ENCODE measurements at regions not wholly inside any gene's neighbourhood (a gene's known extent, or its start where the extent isn't known, plus 50 kb on each side); places are given as distances from the start of the nearest gene placed in this dataset.

DNA sequence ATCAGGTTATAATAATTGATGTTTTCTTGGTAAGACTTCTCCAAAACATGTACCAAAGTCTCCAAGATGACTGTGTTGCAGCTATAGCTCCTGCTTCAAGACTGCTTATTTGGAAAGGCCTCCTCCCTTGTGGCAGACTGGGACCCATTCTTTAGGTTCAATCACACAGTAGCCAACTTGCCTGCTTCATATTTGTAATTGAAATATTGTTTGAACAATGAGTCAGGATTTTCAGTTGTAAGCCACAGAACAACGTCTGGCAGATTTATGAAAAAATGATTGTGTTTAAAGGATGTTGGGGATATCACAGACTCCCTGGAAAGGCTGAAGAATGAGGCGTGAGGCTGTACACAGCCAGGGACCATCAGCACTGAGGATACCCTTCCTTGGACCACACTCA is 458.9 kb downstream of the MED10 start:
- TF ChIP-seq, protein P1, sequence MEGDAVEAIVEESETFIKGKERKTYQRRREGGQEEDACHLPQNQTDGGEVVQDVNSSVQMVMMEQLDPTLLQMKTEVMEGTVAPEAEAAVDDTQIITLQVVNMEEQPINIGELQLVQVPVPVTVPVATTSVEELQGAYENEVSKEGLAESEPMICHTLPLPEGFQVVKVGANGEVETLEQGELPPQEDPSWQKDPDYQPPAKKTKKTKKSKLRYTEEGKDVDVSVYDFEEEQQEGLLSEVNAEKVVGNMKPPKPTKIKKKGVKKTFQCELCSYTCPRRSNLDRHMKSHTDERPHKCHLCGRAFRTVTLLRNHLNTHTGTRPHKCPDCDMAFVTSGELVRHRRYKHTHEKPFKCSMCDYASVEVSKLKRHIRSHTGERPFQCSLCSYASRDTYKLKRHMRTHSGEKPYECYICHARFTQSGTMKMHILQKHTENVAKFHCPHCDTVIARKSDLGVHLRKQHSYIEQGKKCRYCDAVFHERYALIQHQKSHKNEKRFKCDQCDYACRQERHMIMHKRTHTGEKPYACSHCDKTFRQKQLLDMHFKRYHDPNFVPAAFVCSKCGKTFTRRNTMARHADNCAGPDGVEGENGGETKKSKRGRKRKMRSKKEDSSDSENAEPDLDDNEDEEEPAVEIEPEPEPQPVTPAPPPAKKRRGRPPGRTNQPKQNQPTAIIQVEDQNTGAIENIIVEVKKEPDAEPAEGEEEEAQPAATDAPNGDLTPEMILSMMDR (conservative IDR thresholded peaks at IDR 0.05), result no peak
- no peaks in the 10 kb centered on the region for H3K9me3 Mint-ChIP-seq
- H3K27me3 Mint-ChIP-seq (ENCODE audit: low read depth), result peaks cover 3% of the 10 kb centered on the region
- no peaks in the 10 kb centered on the region for H3K4me1 Mint-ChIP-seq
- H3K36me3 Mint-ChIP-seq (ENCODE audit: low read depth), result no peaks in the 10 kb centered on the region
- DNase-seq (ENCODE audit: low read depth, low spot score), result no peak
- H3K4me3 Mint-ChIP-seq, result no peak overlapping the region
- no peak overlapping the region for H3K27ac Mint-ChIP-seq (ENCODE audit: unreplicated experiment)

DNA sequence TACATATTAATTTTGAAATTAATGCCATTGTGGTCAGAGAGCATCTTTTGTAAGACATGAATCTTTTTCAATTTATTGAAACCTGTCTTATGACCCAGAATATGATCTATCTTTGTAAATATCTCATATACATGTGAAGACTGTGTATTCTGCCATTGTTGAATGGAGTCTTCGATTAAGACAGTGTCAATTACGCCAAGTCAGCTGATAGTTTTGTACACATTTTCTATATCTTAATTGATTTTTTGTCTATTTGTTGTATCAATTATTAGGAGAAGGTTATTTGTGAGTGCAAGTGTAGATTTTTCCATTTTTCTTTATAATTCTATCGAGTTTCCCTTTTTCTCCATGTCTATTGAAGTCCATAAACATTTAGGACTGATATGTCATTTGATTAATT is 471.6 kb downstream of the MED10 start:
- H3K4me1 Mint-ChIP-seq, result no peaks in the 10 kb centered on the region
- H3K36me3 Mint-ChIP-seq (ENCODE audit: low read depth), result no peaks in the 10 kb centered on the region
- no peak overlapping the region for H3K4me3 Mint-ChIP-seq

DNA sequence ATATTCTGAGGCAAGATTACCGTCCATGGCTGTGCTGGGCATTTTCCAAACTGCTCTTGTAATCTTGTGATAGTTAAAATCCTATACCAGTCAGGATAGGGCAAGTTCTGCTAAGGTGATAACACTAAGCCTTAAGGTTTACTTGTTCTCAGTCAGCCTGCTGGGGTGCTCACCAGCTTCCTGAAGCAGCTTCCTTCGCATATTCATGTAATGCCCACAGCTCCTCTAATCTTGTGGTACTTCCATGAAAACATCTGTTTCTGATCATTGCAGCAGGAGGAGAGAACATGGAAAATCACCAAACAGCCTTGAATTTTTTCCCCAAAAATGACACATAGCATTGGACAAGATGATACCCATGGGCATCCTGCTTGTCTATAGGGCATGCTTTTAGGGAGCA is 473.2 kb downstream of the MED10 start:
- DNase-seq (ENCODE audit: low read depth, low spot score), result no peak
- H3K27me3 Mint-ChIP-seq (ENCODE audit: low read depth), result no peaks in the 10 kb centered on the region
- TF ChIP-seq, protein P1 (conservative IDR thresholded peaks at IDR 0.05), result no peak
- no peak overlapping the region for H3K4me3 Mint-ChIP-seq
- H3K36me3 Mint-ChIP-seq (ENCODE audit: low read depth), result no peaks in the 10 kb centered on the region
- no peak overlapping the region for H3K27ac Mint-ChIP-seq (ENCODE audit: unreplicated experiment)
- peaks cover 2% of the 10 kb centered on the region for H3K9me3 Mint-ChIP-seq
- no peaks in the 10 kb centered on the region for H3K4me1 Mint-ChIP-seq

More for the DNA sequence above, 471.6 kb downstream of the MED10 start:
- TF ChIP-seq, protein P1 (conservative IDR thresholded peaks at IDR 0.05), result no peak
- Mint-ChIP-seq H3K27ac (ENCODE audit: unreplicated experiment) (no peak overlapping the region), H3K27me3 (ENCODE audit: low read depth) (no peaks in the 10 kb centered on the region), H3K9me3 (peaks cover 2% of the 10 kb centered on the region)
- no peak for DNase-seq (ENCODE audit: low read depth, low spot score)

DNA sequence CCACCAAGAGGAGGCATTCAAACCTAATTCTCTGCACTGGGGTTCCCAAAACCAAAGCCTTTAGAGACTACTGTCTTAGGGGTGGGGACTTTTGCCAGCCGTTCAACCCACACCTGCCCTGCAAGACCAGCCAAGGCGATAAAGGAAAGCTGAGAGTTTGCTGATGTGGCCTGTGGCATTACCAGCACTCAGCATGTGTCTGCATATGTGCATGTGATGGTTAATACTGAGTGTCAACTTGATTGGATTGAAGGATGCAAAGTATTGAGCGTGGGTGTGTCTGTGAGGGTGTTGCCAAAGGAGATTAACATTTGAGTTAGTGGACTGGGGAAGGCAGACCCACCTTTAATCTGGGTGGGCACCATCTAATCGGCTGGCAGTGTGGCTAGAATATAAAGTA is 474.2 kb downstream of the MED10 start:
- Mint-ChIP-seq H3K27me3 (ENCODE audit: low read depth) (no peaks in the 10 kb centered on the region), H3K27ac (ENCODE audit: unreplicated experiment) (no peak overlapping the region), H3K4me3 (no peak overlapping the region)

DNA sequence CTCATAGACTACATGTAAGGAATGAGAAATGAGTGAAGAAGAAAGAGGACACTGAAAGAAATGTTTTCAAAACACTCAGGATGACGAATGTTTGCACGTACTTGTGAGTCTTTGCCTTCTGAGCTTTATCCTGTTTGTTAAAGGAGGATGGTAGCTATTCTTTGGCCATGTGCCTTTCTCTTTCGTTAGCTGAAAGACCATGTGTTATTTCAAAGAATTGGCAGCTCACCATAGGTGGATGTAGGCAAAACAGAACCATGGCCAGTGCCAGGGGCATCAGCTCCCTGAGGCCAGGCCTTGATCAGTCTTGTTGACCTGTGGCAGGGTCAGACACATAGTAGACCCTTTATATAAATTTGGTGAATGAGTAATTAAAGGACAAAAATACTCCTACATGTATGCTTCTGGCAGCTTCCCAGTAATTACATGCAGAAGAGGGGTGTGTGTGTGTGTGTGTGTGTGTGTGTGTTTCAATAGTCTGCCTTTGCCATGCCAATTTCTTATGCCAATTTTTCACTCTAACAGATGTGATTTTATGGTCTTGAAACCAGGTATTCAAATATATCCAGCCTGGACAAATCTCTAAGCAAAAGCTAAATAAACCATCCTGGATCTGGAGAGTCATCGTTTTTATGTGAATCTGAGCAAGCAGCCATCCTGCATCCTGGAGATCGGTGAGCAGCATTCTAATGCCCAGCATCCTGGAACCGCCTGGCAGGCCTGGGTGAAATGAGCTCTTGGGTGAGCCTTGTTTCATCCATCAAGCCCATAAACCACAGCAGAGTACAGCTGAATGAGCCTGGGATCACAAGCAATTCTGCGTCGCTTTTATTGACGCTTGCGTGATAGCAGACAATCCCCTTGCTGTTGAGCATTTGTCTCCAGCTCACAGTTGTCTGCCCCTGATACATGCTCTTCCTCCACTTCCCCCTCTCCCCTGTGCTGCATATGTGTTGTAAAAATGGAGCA is 475.4 kb downstream of the MED10 start:
- Mint-ChIP-seq H3K27ac (ENCODE audit: unreplicated experiment) (no peak overlapping the region), H3K9me3 (peaks cover 2% of the 10 kb centered on the region), H3K4me1 (no peaks in the 10 kb centered on the region), H3K36me3 (ENCODE audit: low read depth) (no peaks in the 10 kb centered on the region), H3K27me3 (ENCODE audit: low read depth) (no peaks in the 10 kb centered on the region), H3K4me3 (no peak overlapping the region)
- TF ChIP-seq, protein P1 (conservative IDR thresholded peaks at IDR 0.05), result no peak
- no peak for DNase-seq (ENCODE audit: low read depth, low spot score)

More for the DNA sequence above, 474.2 kb downstream of the MED10 start:
- Mint-ChIP-seq H3K36me3 (ENCODE audit: low read depth) (no peaks in the 10 kb centered on the region), H3K9me3 (peaks cover 2% of the 10 kb centered on the region), H3K4me1 (no peaks in the 10 kb centered on the region)
- no peak for DNase-seq (ENCODE audit: low read depth, low spot score)
- TF ChIP-seq, protein P1 (conservative IDR thresholded peaks at IDR 0.05), result no peak
